Liver (tissue), 3 donors: ENCODE measurements at regions not wholly inside any gene's neighbourhood (a gene's known extent, or its start where the extent isn't known, plus 50 kb on each side); places are given as distances from the start of the nearest gene placed in this dataset.
"Not testable (repeated sequence)": the region's sequence is repeated elsewhere in the genome, so short reads cannot be mapped to it uniquely, and the experiment has no call there.

Experiments used
- CTCF ChIP-seq: fragments of 150-350 bp; IDR thresholded peaks from 2 replicates; pipeline ENCODE4 v1.5.1; 2017; ENCODE audit warnings: improper control_type of control experiment, low read depth, low read length; ENCODE audit not compliant: missing input control
- EGR1 ChIP-seq, 2 donors: IDR thresholded peaks; 2 replicates each; pipeline ENCODE4 v1.6.1; 2016 to 2018; ENCODE audit warnings: antibody characterized with exemption in 2 of 2, low read depth in 2 of 2
- FOXA2 ChIP-seq: IDR thresholded peaks from 2 replicates; pipeline ENCODE4 v1.6.1; 2016; ENCODE audit warnings: antibody characterized with exemption
- GABPA ChIP-seq, 2 donors: IDR thresholded peaks in 1 of 2; conservative IDR thresholded peaks in 1 of 2; 2 replicates each; pipeline ENCODE4 v1.6.1; 2016; ENCODE audit warnings: antibody characterized with exemption in 2 of 2, mild to moderate bottlenecking in 1 of 2, moderate library complexity in 1 of 2
- HNF4A ChIP-seq, 2 donors: conservative IDR thresholded peaks; 2 replicates each; pipeline ENCODE4 v1.6.1; 2016; ENCODE audit warnings: antibody characterized with exemption in 2 of 2, mild to moderate bottlenecking in 2 of 2
- MAX ChIP-seq: IDR thresholded peaks from 2 replicates; pipeline ENCODE4 v1.6.1; 2016; ENCODE audit warnings: antibody characterized with exemption
- NR2F2 ChIP-seq: IDR thresholded peaks from 2 replicates; pipeline ENCODE4 v1.6.1; 2016; ENCODE audit warnings: antibody characterized with exemption
- RAD21 ChIP-seq, 2 donors: IDR thresholded peaks; 2 replicates each; pipeline ENCODE4 v1.6.1; 2016; ENCODE audit warnings: antibody characterized with exemption in 2 of 2, mild to moderate bottlenecking in 2 of 2
- REST ChIP-seq: IDR thresholded peaks from 2 replicates; pipeline ENCODE4 v1.6.1; 2016; ENCODE audit warnings: antibody characterized with exemption, mild to moderate bottlenecking
- RXRA ChIP-seq, 2 donors: IDR thresholded peaks; 2 replicates each; pipeline ENCODE4 v1.6.1; 2017 to 2018; ENCODE audit warnings: antibody characterized with exemption in 2 of 2, mild to moderate bottlenecking in 1 of 2
- SP1 ChIP-seq: IDR thresholded peaks from 2 replicates; pipeline ENCODE4 v1.6.1; 2018; ENCODE audit warnings: antibody characterized with exemption, mild to moderate bottlenecking
- TAF1 ChIP-seq: conservative IDR thresholded peaks from 2 replicates; pipeline ENCODE4 v1.6.1; 2016; ENCODE audit warnings: antibody characterized with exemption, mild to moderate bottlenecking
- YY1 ChIP-seq: IDR thresholded peaks from 2 replicates; pipeline ENCODE4 v1.6.1; 2016; ENCODE audit warnings: antibody characterized with exemption, mild to moderate bottlenecking
- TF ChIP-seq, protein P1 (sequence below): IDR thresholded peaks from 2 replicates; pipeline ENCODE4 v1.6.1; 2016; ENCODE audit warnings: antibody characterized with exemption
- donor health status: healthy.
- donor health status: healthy.

GRCh38 chr3:75453839-75454238 is 210.3 kb upstream of the FRG2C start:
- not testable (repeated sequence) for TF ChIP-seq REST; CTCF; TAF1; YY1; FOXA2; EGR1 (IDR thresholded peaks at IDR 0.05; ENCODE audit: low read depth in 2 of 2); GABPA (IDR thresholded peaks at IDR 0.05 in 1 of 2, conservative IDR thresholded peaks at IDR 0.05 in 1 of 2); MAX; RXRA (IDR thresholded peaks at IDR 0.05); RAD21 (IDR thresholded peaks at IDR 0.05); SP1; NR2F2; HNF4A (conservative IDR thresholded peaks at IDR 0.05)
- TF ChIP-seq, protein P1, sequence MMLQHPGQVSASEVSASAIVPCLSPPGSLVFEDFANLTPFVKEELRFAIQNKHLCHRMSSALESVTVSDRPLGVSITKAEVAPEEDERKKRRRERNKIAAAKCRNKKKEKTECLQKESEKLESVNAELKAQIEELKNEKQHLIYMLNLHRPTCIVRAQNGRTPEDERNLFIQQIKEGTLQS = not testable (repeated sequence)
